SK-N-SH (cell line): ENCODE measurements at regions not wholly inside any gene's neighbourhood (a gene's known extent, or its start where the extent isn't known, plus 50 kb on each side); places are given as distances from the start of the nearest gene placed in this dataset.

Source experiments
- CTCF ChIA-PET: fragments of 300-600, 350-600 bp; formaldehyde crosslinking; extraction: SDS; loops from one replicate; lab custom pipeline; 2021; lab: Yijun Ruan, JAX
- POLR2A ChIA-PET: fragments of 350-600 bp; sonication (Branson Sonifier 250); formaldehyde crosslinking; extraction: SDS; loops from one replicate; lab custom pipeline; 2020; ENCODE audit warnings: antibody characterized with exemption, inconsistent platforms; lab: Yijun Ruan, JAX
- DNase-seq: peaks from one replicate; pipeline ENCODE4 v3.0.0; 2012
- H2AFZ ChIP-seq: fragments of 200-600 bp; sonication (generic); 2 replicates; pipeline ENCODE4 v1.8.1; 2016; ENCODE audit warnings: antibody characterized with exemption, mild to moderate bottlenecking, low read depth
- H3F3A ChIP-seq: fragments of 200-600 bp; sonication (generic); replicated peaks from 2 replicates; pipeline ENCODE3; 2016; ENCODE audit warnings: antibody characterized with exemption, mild to moderate bottlenecking; ENCODE audit not compliant: insufficient read depth
- H3K27ac ChIP-seq, 2 experiments: fragments of 200-500 bp in 1 of 2; fragments of 200-600 bp in 1 of 2; sonication (Bioruptor generic) in 1 of 2; sonication (generic), shearing (Covaris generic) in 1 of 2; 2 replicates each; pipeline versions ENCODE4 v1.5.1 to v1.6.1; 2014 to 2016; ENCODE audit warnings: low read depth in 2 of 2, inconsistent platforms in 1 of 2, low read length in 1 of 2, mild to moderate bottlenecking in 1 of 2, mixed read lengths in 1 of 2
- H3K27me3 ChIP-seq: fragments of 200-600 bp; sonication (generic), shearing (Covaris generic); 2 replicates; pipeline ENCODE4 v1.6.1; 2016; ENCODE audit warnings: mixed run types; ENCODE audit not compliant: insufficient read depth
- H3K36me3 ChIP-seq, 2 experiments: fragments of 200-500 bp in 1 of 2; fragments of 200-600 bp in 1 of 2; sonication (Bioruptor generic) in 1 of 2; sonication (generic) in 1 of 2; replicated peaks in 1 of 2; 2 replicates each; pipeline versions ENCODE3 to v1.5.1; 2014 to 2016; ENCODE audit warnings: low read length in 1 of 2, mild to moderate bottlenecking in 1 of 2; ENCODE audit not compliant: insufficient read depth in 2 of 2, control insufficient read depth in 1 of 2
- H3K4me1 ChIP-seq, 2 experiments: fragments of 200-500 bp in 1 of 2; fragments of 200-600 bp in 1 of 2; sonication (Bioruptor generic) in 1 of 2; sonication (generic), shearing (Covaris generic) in 1 of 2; 2 replicates each; pipeline versions ENCODE4 v1.5.1 to v1.6.1; 2014 to 2016; ENCODE audit warnings: low read depth in 1 of 2, low read length in 1 of 2, mixed run types in 1 of 2; ENCODE audit not compliant: insufficient read depth in 2 of 2, control insufficient read depth in 1 of 2
- H3K4me2 ChIP-seq: fragments of 200-600 bp; sonication (generic), shearing (Covaris generic); 2 replicates; pipeline ENCODE4 v1.6.1; 2017; ENCODE audit warnings: mixed run types
- H3K4me3 ChIP-seq, 2 experiments: fragments of 200-500 bp in 1 of 2; fragments of 200-600 bp in 1 of 2; sonication (Bioruptor generic) in 1 of 2; sonication (generic), shearing (Covaris generic) in 1 of 2; 2 replicates each; pipeline versions ENCODE4 v1.5.1 to v1.8.1; 2014 to 2016; ENCODE audit warnings: low read depth in 2 of 2, inconsistent platforms in 1 of 2, low read length in 1 of 2, mild to moderate bottlenecking in 1 of 2, mixed read lengths in 1 of 2, moderate library complexity in 1 of 2
- H3K79me2 ChIP-seq: fragments of 200-600 bp; sonication (generic); 2 replicates; pipeline ENCODE4 v1.8.1; 2017; ENCODE audit warnings: mild to moderate bottlenecking; ENCODE audit not compliant: insufficient read depth
- H3K9ac ChIP-seq: fragments of 200-600 bp; sonication (generic); 2 replicates; pipeline ENCODE4 v1.6.1; 2017; ENCODE audit warnings: mixed run types
- H3K9me2 ChIP-seq: fragments of 200-600 bp; sonication (generic); 2 replicates; pipeline ENCODE4 v1.6.1; 2017; ENCODE audit warnings: mixed run types
- H3K9me3 ChIP-seq: fragments of 200-600 bp; sonication (generic); 2 replicates; pipeline ENCODE4 v1.6.1; 2017; ENCODE audit warnings: mixed run types, mild to moderate bottlenecking, moderate library complexity
- H4K20me1 ChIP-seq: fragments of 200-600 bp; sonication (generic); 2 replicates; pipeline ENCODE4 v1.6.1; 2017; ENCODE audit warnings: mild to moderate bottlenecking, mixed run types; ENCODE audit not compliant: insufficient read depth
- CHD2 ChIP-seq: fragments of 150-350 bp; IDR thresholded peaks from 2 replicates; pipeline ENCODE4 v1.6.1; 2018; ENCODE audit warnings: low read length; ENCODE audit not compliant: partially characterized antibody
- EP300 ChIP-seq, 2 experiments: IDR thresholded peaks; 2 replicates each; pipeline versions ENCODE4 v1.4.0 to v1.6.1; 2012; ENCODE audit warnings: borderline replicate concordance in 1 of 2, low read depth in 1 of 2, low read length in 1 of 2
- EZH2phosphoT487 ChIP-seq: fragments of 200-600 bp; sonication (generic); IDR thresholded peaks from 2 replicates; pipeline ENCODE4 v1.6.1; 2017; ENCODE audit warnings: low read depth, mixed run types, mild to moderate bottlenecking, antibody characterized with exemption, moderate library complexity, borderline replicate concordance
- FOXJ3 ChIP-seq: sonication (generic); formaldehyde crosslinking; IDR thresholded peaks from 2 replicates; pipeline ENCODE4 v1.5.1; 2020; ENCODE audit warnings: mild to moderate bottlenecking, missing genetic modification reagents
- FOXM1 ChIP-seq: IDR thresholded peaks from 2 replicates; pipeline ENCODE4 v1.4.0; 2012; ENCODE audit warnings: low read depth, mild to moderate bottlenecking
- GABPA ChIP-seq: IDR thresholded peaks from 2 replicates; pipeline ENCODE4 v1.4.0; 2012; ENCODE audit warnings: low read depth, mild to moderate bottlenecking
- GATA2 ChIP-seq: sonication (generic); formaldehyde crosslinking; IDR thresholded peaks from 2 replicates; pipeline ENCODE4 v1.5.0; 2020; ENCODE audit warnings: mild to moderate bottlenecking, missing genetic modification reagents
- JUND ChIP-seq: IDR thresholded peaks from 2 replicates; pipeline ENCODE4 v1.4.0; 2012
- MEF2A ChIP-seq: IDR thresholded peaks from 2 replicates; pipeline ENCODE4 v1.4.0; 2012; ENCODE audit warnings: low read depth, borderline replicate concordance
- MXI1 ChIP-seq: IDR thresholded peaks from 2 replicates; pipeline ENCODE4 v1.6.1; 2012; ENCODE audit warnings: mild to moderate bottlenecking, low read depth, low read length, improper control_type of control experiment
- POLR2AphosphoS5 ChIP-seq: IDR thresholded peaks from 2 replicates; pipeline ENCODE4 v1.6.1; 2012; ENCODE audit warnings: low read depth, low read length
- RAD21 ChIP-seq: IDR thresholded peaks from 2 replicates; pipeline ENCODE4 v1.6.1; 2012; ENCODE audit warnings: mild to moderate bottlenecking, low read length
- RCOR1 ChIP-seq: fragments of 150-350 bp; IDR thresholded peaks from 2 replicates; pipeline ENCODE4 v1.6.1; 2017; ENCODE audit warnings: antibody characterized with exemption, low read length
- RXRA ChIP-seq: IDR thresholded peaks from 2 replicates; pipeline ENCODE4 v1.4.0; 2012; ENCODE audit warnings: low read depth, mild to moderate bottlenecking, borderline replicate concordance
- SIN3A ChIP-seq: IDR thresholded peaks from 2 replicates; pipeline ENCODE4 v1.6.1; 2012; ENCODE audit warnings: low read depth, mild to moderate bottlenecking, low read length, moderate library complexity, borderline replicate concordance
- SMC3 ChIP-seq: IDR thresholded peaks from 2 replicates; pipeline ENCODE4 v1.6.1; 2012; ENCODE audit warnings: low read depth, low read length, improper control_type of control experiment
- TAF1 ChIP-seq: IDR thresholded peaks from 2 replicates; pipeline ENCODE4 v1.6.1; 2012; ENCODE audit warnings: low read depth, mild to moderate bottlenecking, low read length, moderate library complexity, borderline replicate concordance
- TEAD4 ChIP-seq: IDR thresholded peaks from 2 replicates; pipeline ENCODE4 v1.4.0; 2012; ENCODE audit warnings: mild to moderate bottlenecking, borderline replicate concordance; ENCODE audit not compliant: insufficient read depth
- YY1 ChIP-seq: IDR thresholded peaks from 2 replicates; pipeline ENCODE4 v1.4.0; 2012; ENCODE audit warnings: low read depth, mild to moderate bottlenecking
- WGBS: methylation state at CpG from one replicate; pipeline ENCODE4 v1.1.6; 2017; ENCODE audit warnings: low lambda C conversion rate; 5-methylcytosine and 5-hydroxymethylcytosine counted together
- TF ChIP-seq, protein P1 (sequence below): fragments of 150-350 bp; IDR thresholded peaks from 2 replicates; pipeline ENCODE4 v1.6.1; 2017; ENCODE audit warnings: antibody characterized with exemption, low read length, low read depth, borderline replicate concordance
- TF ChIP-seq, protein P2 (sequence below): fragments of 150-350 bp; IDR thresholded peaks from 2 replicates; pipeline ENCODE4 v1.6.1; 2016; ENCODE audit warnings: mild to moderate bottlenecking, low read depth, low read length
- TF ChIP-seq, protein P3 (sequence below): IDR thresholded peaks from 2 replicates; pipeline ENCODE4 v1.4.0; 2012; ENCODE audit warnings: low read depth, borderline replicate concordance

- H3K9ac ChIP-seq, result peak overlapping the region; percentile 96; the same call in 1 of the 2 replicates
- 19% methylated on average over 18 of the region's 38 CpGs for WGBS
- peak overlapping the region; percentile 98 to 99 for H3K27ac ChIP-seq
- H3K36me3 ChIP-seq, result no peaks in the 10 kb centered on the region
- POLR2A ChIA-PET, result interaction anchor here (0.7 kb wide), 1 partner anchor 342 kb away, joined by 3 read pairs; no protein-coding TSS in a partner anchor
- no peak overlapping the region for H3K4me3 ChIP-seq
- CTCF ChIA-PET, result interaction anchor here (1.0 to 2.0 kb wide), 7 partner anchors 11 to 337 kb away, joined by 3 to 9 read pairs (median 6); no protein-coding TSS in a partner anchor
- peaks cover 9% of the 10 kb centered on the region for H3F3A ChIP-seq
- no peaks in the 10 kb centered on the region for H3K9me3 ChIP-seq
- H3K79me2 ChIP-seq, result no peaks in the 10 kb centered on the region
- H3K27me3 ChIP-seq, result no peaks in the 10 kb centered on the region
- peak overlapping the region; percentile 51; the same call in 1 of the 2 replicates for H3K4me2 ChIP-seq
- H3K4me1 ChIP-seq, result peaks cover 19 to 57% of the 10 kb centered on the region in 2 experiments
- no peaks in the 10 kb centered on the region for H4K20me1 ChIP-seq
- DNase-seq, result peak; percentile 67
- TF ChIP-seq GATA2 (CRISPR knock-in tag) (0 out of 2 replicates have a peak, but pooled peaks have one; percentile 16), JUND (no peak), EP300 (IDR thresholded peaks at IDR 0.05; ENCODE audit: borderline replicate concordance in 1 of 2, low read depth in 1 of 2, low read length in 1 of 2) (peak in 1 of 2 experiments; percentile 35; a peak in 1 of 4 replicates)
- no peaks in the 10 kb centered on the region for H3K9me2 ChIP-seq
- H2AFZ ChIP-seq, result peak overlapping the region; percentile 82
These were observed 57.4 kb downstream of the IGLL1 start for GRCh38 chr22:23522623-23523251.

DNA sequence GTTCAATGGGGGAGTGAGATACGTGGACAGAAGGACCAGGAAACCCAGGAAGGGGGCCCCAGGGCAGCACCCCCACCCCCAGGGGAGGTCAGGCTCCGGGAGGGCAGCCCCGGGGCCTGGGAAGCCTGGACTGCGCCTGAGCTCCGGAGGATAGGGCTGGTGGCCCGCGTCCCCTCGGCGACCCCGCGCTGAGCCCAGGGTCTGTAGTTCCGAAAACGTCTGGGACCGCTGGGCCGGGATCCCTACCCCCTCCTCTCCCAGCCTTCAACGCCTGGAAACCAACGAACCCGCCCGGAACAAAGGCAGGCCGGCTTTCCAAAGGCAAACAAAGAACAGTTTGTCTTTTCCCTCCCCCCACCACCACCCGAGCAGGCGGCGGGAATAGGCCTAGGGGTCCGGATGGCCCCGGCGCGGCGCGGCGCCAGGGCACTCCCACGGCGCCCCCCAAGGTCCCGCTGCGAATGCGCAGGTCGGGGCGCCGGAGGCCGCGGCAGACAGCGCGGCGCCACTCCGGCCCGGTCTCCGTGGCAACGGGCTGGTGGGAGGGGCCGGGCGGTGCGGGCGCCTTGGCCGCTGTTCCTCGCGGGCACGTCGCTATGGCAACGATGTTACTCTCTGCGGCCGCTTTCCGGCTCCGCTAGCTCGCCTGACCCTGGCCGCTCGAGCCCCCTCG lies 58.5 kb downstream of the IGLL1 start:
- peak overlapping the region; percentile 48 to 52 for H3K4me3 ChIP-seq
- ChIA-PET POLR2A (interaction anchor here (0.6 to 1.0 kb wide), 3 partner anchors 9 to 246 kb away, joined by 3 read pairs; partner anchors contain the start of gene CHCHD10), CTCF (interaction anchor here (0.7 to 1.9 kb wide), 6 partner anchors 70 to 338 kb away, joined by 3 to 7 read pairs (median 5); no protein-coding TSS in a partner anchor)
- 0% methylated on average over 1 of the region's 65 CpGs for WGBS
- peak overlapping the region; percentile 82; the same call in 1 of the 2 replicates for H2AFZ ChIP-seq
- peak overlapping the region; percentile 98 to 99 for H3K27ac ChIP-seq
- H3K9me3 ChIP-seq, result no peaks in the 10 kb centered on the region
- no peaks in the 10 kb centered on the region for H3K79me2 ChIP-seq
- H3K9me2 ChIP-seq, result no peaks in the 10 kb centered on the region
- H3K4me2 ChIP-seq, result peak overlapping the region; percentile 91
- H3K36me3 ChIP-seq, result no peaks in the 10 kb centered on the region
- DNase-seq, result peak; percentile 97
- H3K4me1 ChIP-seq, result peaks cover 19 to 48% of the 10 kb centered on the region in 2 experiments
- H3F3A ChIP-seq, result peaks cover 9% of the 10 kb centered on the region
- H3K9ac ChIP-seq, result peak overlapping the region; percentile 96
- no peaks in the 10 kb centered on the region for H3K27me3 ChIP-seq
- H4K20me1 ChIP-seq, result no peaks in the 10 kb centered on the region
- TF ChIP-seq RXRA (no peak), GABPA (no peak), MXI1 (peak; percentile 90), POLR2AphosphoS5 (peak; percentile 66), SMC3 (peak; percentile 36; the same call in 1 of the 2 replicates), FOXJ3 (CRISPR knock-in tag) (peak; percentile 43; the same call in 1 of the 2 replicates), TAF1 (peak; percentile 41; the same call in 1 of the 2 replicates), EZH2phosphoT487 (no peak), RCOR1 (peak; percentile 55), EP300 (IDR thresholded peaks at IDR 0.05; ENCODE audit: borderline replicate concordance in 1 of 2, low read depth in 1 of 2, low read length in 1 of 2) (peak; percentile 34 to 86; a peak in 3 of 4 replicates), SIN3A (no peak), FOXM1 (no peak; the same call in 1 of the 2 replicates), RAD21 (peak; percentile 65), GATA2 (CRISPR knock-in tag) (no peak), CHD2 (peak; percentile 89), TEAD4 (no peak), YY1 (no peak), MEF2A (no peak)
- TF ChIP-seq, protein P1, sequence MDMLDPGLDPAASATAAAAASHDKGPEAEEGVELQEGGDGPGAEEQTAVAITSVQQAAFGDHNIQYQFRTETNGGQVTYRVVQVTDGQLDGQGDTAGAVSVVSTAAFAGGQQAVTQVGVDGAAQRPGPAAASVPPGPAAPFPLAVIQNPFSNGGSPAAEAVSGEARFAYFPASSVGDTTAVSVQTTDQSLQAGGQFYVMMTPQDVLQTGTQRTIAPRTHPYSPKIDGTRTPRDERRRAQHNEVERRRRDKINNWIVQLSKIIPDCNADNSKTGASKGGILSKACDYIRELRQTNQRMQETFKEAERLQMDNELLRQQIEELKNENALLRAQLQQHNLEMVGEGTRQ, result no peak
- TF ChIP-seq, protein P2, sequence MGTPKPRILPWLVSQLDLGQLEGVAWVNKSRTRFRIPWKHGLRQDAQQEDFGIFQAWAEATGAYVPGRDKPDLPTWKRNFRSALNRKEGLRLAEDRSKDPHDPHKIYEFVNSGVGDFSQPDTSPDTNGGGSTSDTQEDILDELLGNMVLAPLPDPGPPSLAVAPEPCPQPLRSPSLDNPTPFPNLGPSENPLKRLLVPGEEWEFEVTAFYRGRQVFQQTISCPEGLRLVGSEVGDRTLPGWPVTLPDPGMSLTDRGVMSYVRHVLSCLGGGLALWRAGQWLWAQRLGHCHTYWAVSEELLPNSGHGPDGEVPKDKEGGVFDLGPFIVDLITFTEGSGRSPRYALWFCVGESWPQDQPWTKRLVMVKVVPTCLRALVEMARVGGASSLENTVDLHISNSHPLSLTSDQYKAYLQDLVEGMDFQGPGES, result no peak
- TF ChIP-seq, protein P3, sequence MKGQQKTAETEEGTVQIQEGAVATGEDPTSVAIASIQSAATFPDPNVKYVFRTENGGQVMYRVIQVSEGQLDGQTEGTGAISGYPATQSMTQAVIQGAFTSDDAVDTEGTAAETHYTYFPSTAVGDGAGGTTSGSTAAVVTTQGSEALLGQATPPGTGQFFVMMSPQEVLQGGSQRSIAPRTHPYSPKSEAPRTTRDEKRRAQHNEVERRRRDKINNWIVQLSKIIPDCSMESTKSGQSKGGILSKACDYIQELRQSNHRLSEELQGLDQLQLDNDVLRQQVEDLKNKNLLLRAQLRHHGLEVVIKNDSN, result no peak
